ENCODE measurements at regions not wholly inside any gene's neighbourhood (a gene's known extent, or its start where the extent isn't known, plus 50 kb on each side); places are given as distances from the start of the nearest gene placed in this dataset.

GRCh38 chr7:18157233-18157632, 129.6 kb upstream of the PRPS1L1 start:
- TF ChIP-seq TCF12 (IDR thresholded peaks at IDR 0.05) = no peak
- TF ChIP-seq TCF12 (CRISPR knock-in tag; IDR thresholded peaks at IDR 0.05) = no peak
- no peak for TF ChIP-seq ZNF792 (CRISPR knock-in tag; IDR thresholded peaks at IDR 0.05)
- no peak for TF ChIP-seq SNAPC4 (CRISPR knock-in tag; IDR thresholded peaks at IDR 0.05)
- TF ChIP-seq SIN3A (IDR thresholded peaks at IDR 0.05; ENCODE audit: borderline replicate concordance, low read depth, low read length) = no peak
- no peak for TF ChIP-seq MTA1 (CRISPR knock-in tag; IDR thresholded peaks at IDR 0.05; ENCODE audit: borderline replicate concordance)
- no peak for TF ChIP-seq SP1 (IDR thresholded peaks at IDR 0.05)
- TF ChIP-seq SP1 (CRISPR knock-in tag; IDR thresholded peaks at IDR 0.05) = no peak
- no peak for TF ChIP-seq MAFK (conservative IDR thresholded peaks at IDR 0.05 in 1 of 2, IDR thresholded peaks at IDR 0.05 in 1 of 2; ENCODE audit: low read length in 2 of 2)
- no peak for TF ChIP-seq MYC (CRISPR knock-in tag; IDR thresholded peaks at IDR 0.05; ENCODE audit: borderline replicate concordance)
- no peak for TF ChIP-seq ZNF776 (CRISPR knock-in tag; IDR thresholded peaks at IDR 0.05)
- TF ChIP-seq, protein P1, sequence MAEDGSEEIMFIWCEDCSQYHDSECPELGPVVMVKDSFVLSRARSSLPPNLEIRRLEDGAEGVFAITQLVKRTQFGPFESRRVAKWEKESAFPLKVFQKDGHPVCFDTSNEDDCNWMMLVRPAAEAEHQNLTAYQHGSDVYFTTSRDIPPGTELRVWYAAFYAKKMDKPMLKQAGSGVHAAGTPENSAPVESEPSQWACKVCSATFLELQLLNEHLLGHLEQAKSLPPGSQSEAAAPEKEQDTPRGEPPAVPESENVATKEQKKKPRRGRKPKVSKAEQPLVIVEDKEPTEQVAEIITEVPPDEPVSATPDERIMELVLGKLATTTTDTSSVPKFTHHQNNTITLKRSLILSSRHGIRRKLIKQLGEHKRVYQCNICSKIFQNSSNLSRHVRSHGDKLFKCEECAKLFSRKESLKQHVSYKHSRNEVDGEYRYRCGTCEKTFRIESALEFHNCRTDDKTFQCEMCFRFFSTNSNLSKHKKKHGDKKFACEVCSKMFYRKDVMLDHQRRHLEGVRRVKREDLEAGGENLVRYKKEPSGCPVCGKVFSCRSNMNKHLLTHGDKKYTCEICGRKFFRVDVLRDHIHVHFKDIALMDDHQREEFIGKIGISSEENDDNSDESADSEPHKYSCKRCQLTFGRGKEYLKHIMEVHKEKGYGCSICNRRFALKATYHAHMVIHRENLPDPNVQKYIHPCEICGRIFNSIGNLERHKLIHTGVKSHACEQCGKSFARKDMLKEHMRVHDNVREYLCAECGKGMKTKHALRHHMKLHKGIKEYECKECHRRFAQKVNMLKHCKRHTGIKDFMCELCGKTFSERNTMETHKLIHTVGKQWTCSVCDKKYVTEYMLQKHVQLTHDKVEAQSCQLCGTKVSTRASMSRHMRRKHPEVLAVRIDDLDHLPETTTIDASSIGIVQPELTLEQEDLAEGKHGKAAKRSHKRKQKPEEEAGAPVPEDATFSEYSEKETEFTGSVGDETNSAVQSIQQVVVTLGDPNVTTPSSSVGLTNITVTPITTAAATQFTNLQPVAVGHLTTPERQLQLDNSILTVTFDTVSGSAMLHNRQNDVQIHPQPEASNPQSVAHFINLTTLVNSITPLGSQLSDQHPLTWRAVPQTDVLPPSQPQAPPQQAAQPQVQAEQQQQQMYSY (CRISPR knock-in tag; IDR thresholded peaks at IDR 0.05) = no peak
- no peak for TF ChIP-seq ZSCAN12 (CRISPR knock-in tag; IDR thresholded peaks at IDR 0.05)
- TF ChIP-seq TGIF2 (CRISPR knock-in tag; IDR thresholded peaks at IDR 0.05) = no peak
